GM10266 (cell line): ENCODE measurements at regions not wholly inside any gene's neighbourhood (a gene's known extent, or its start where the extent isn't known, plus 50 kb on each side); places are given as distances from the start of the nearest gene placed in this dataset.
A peak's percentile ranks its signal among the peaks of the same experiment; 100 is the strongest.

Source experiments
- DNase-seq: peaks from one replicate; pipeline ENCODE4 v3.0.0; 2012; ENCODE audit errors: extremely low spot score
- CTCF ChIP-seq: IDR thresholded peaks from 2 replicates; pipeline ENCODE4 v1.5.1; 2012; ENCODE audit warnings: mild to moderate bottlenecking, low read depth; ENCODE audit not compliant: control insufficient read depth, insufficient read depth; ENCODE audit errors: missing control alignments

- no peak for DNase-seq
- no peak for TF ChIP-seq CTCF
These were observed 376.8 kb upstream of the C2CD4B start for GRCh38 chr15:62541846-62542245.

GRCh38 chr15:62544446-62544845, 379.4 kb upstream of the C2CD4B start:
- no peak for DNase-seq
- no peak for TF ChIP-seq CTCF

- DNase-seq = no peak
- TF ChIP-seq CTCF = no peak
These were observed 380.6 kb upstream of the C2CD4B start for GRCh38 chr15:62545467-62546227.

- no peak for DNase-seq
- TF ChIP-seq CTCF = no peak
These were observed 381.5 kb upstream of the C2CD4B start for GRCh38 chr15:62546628-62547027.

GRCh38 chr15:62547584-62547983, 382.5 kb upstream of the C2CD4B start:
- TF ChIP-seq CTCF = no peak
- DNase-seq = no peak

GRCh38 chr15:62549345-62549970, 384.4 kb upstream of the C2CD4B start:
- peak; percentile 56 for TF ChIP-seq CTCF
- DNase-seq = peak; percentile 25

GRCh38 chr15:62550106-62550505, 385.0 kb upstream of the C2CD4B start:
- TF ChIP-seq CTCF = no peak
- no peak for DNase-seq
